ENCODE measurements at regions not wholly inside any gene's neighbourhood (a gene's known extent, or its start where the extent isn't known, plus 50 kb on each side); places are given as distances from the start of the nearest gene placed in this dataset.

DNA sequence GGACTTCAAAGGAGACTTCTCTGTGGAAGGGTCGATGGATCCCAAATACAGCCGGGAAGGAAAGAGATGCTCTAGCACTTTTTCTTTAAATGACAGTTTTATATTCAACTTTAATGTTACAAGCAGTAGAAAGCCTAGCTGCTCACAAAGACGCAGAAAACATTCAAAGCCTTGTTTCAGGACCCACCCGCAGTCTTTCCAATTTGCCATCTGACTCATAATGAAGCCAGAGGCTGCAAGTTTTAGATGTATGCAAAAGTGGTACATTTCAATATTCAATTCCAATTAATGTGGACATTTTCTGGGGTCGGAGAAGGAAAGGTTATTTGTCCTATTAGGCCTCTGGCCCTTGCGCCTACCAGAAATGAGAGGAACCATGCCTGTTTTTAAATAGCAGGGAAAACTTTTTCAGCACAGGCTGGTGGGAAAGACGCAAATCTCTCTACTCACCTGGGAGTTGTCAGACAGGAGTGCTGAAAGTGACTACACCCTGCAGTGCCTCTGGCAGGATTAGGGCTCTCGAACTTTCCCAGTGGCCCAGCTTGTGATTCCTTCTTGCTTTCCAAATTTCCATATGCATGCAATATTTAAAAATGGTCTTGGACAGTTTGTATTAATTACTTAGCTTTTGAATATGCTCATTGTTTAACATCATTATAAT is 117.4 kb upstream of the MBNL1 start:
- no peak for TF ChIP-seq CTCF (IDR thresholded peaks at IDR 0.05 in 2 of 3, conservative IDR thresholded peaks at IDR 0.05 in 1 of 3; ENCODE audit: borderline replicate concordance in 1 of 3, insufficient read depth in 1 of 3, low read depth in 2 of 3, low read length in 2 of 3)
- no peak for TF ChIP-seq POLR2A (IDR thresholded peaks at IDR 0.05; ENCODE audit: borderline replicate concordance, extremely low read depth, insufficient read depth, insufficient read length)
- no peak for TF ChIP-seq FOSL1 (IDR thresholded peaks at IDR 0.05; ENCODE audit: low read depth)
- TF ChIP-seq JUND (IDR thresholded peaks at IDR 0.05): no peak
- TF ChIP-seq YY1 (IDR thresholded peaks at IDR 0.05; ENCODE audit: extremely low read depth, insufficient replicate concordance, low read depth, low read length): no peak
- TF ChIP-seq SIN3A (IDR thresholded peaks at IDR 0.05; ENCODE audit: low read depth): no peak
- TF ChIP-seq EZH2phosphoT487 (IDR thresholded peaks at IDR 0.05; ENCODE audit: borderline replicate concordance): no peak
- TF ChIP-seq CEBPB (IDR thresholded peaks at IDR 0.05; ENCODE audit: low read depth): no peak
- TF ChIP-seq, protein P1, sequence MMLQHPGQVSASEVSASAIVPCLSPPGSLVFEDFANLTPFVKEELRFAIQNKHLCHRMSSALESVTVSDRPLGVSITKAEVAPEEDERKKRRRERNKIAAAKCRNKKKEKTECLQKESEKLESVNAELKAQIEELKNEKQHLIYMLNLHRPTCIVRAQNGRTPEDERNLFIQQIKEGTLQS (IDR thresholded peaks at IDR 0.05): no peak
- TF ChIP-seq EZH2 (IDR thresholded peaks at IDR 0.05): no peak
- no peak for TF ChIP-seq ZBTB33 (IDR thresholded peaks at IDR 0.05; ENCODE audit: extremely low read depth, insufficient replicate concordance, low read length)

All from HCT116 (cell line).